Lung (tissue), 11 donors: ENCODE measurements at regions not wholly inside any gene's neighbourhood (a gene's known extent, or its start where the extent isn't known, plus 50 kb on each side); places are given as distances from the start of the nearest gene placed in this dataset.

Source experiments
- ATAC-seq: fragments of 200-7000 bp; cut with Tn5 transposase; one replicate; pipeline ENCODE4 v1.9.1; 2020; ENCODE audit warnings: moderate number of reproducible peaks; ENCODE audit not compliant: insufficient read depth, low FRiP score
- DNase-seq, 3 donors: peaks; one replicate each; pipeline ENCODE4 v3.0.0-alpha.2; 2013 to 2017
- H3K27ac ChIP-seq, 2 donors: one replicate each; pipeline ENCODE4 v1.5.1; 2013; ENCODE audit warnings: mild to moderate bottlenecking in 2 of 2, moderate library complexity in 2 of 2, control low read depth in 1 of 2, inconsistent platforms in 1 of 2, low read depth in 1 of 2, low read length in 1 of 2
- H3K27me3 ChIP-seq, 3 donors: one replicate each; pipeline ENCODE4 v1.5.1; 2013; ENCODE audit warnings: low read length in 2 of 3; ENCODE audit not compliant: control insufficient read depth in 3 of 3, insufficient read depth in 3 of 3
- H3K36me3 ChIP-seq, 4 donors: one replicate each; pipeline ENCODE4 v1.5.1; 2013; ENCODE audit warnings: low read length in 4 of 4, mild to moderate bottlenecking in 1 of 4, moderate library complexity in 1 of 4; ENCODE audit not compliant: control insufficient read depth in 4 of 4, insufficient read depth in 4 of 4
- H3K4me1 ChIP-seq, 5 donors: one replicate each; pipeline ENCODE4 v1.5.1; 2013; ENCODE audit warnings: low read length in 5 of 5, mild to moderate bottlenecking in 2 of 5, moderate library complexity in 1 of 5; ENCODE audit not compliant: control insufficient read depth in 5 of 5, insufficient read depth in 5 of 5
- H3K4me3 ChIP-seq: one replicate; pipeline ENCODE4 v1.5.1; 2013; ENCODE audit warnings: mild to moderate bottlenecking, control low read depth, moderate library complexity
- H3K9ac ChIP-seq, 2 donors: one replicate each; pipeline ENCODE4 v1.5.1; 2013; ENCODE audit warnings: low read length in 2 of 2, control low read depth in 1 of 2; ENCODE audit not compliant: insufficient read depth in 1 of 2
- H3K9me3 ChIP-seq, 4 donors: one replicate each; pipeline ENCODE4 v1.5.1; 2013; ENCODE audit warnings: low read length in 3 of 4, mild to moderate bottlenecking in 1 of 4, moderate library complexity in 1 of 4; ENCODE audit not compliant: control insufficient read depth in 4 of 4, insufficient read depth in 3 of 4
- CTCF ChIP-seq: IDR thresholded peaks from 2 replicates; pipeline ENCODE4 v1.5.1; 2012; ENCODE audit warnings: mild to moderate bottlenecking; ENCODE audit errors: control extremely low read depth, extremely low read depth
- WGBS, 2 donors: extraction: QIAGEN DNeasy Blood & Tissue Kit; methylation state at CpG; one replicate each; pipeline ENCODE4 v1.1.7; 2013; 5-methylcytosine and 5-hydroxymethylcytosine counted together
- donor health status: control.
- donor health status: control.
- donor health status: Bipolar disorder and iron deficiency.
- donor health status: healthy.
- donor health status: DM: yes; HTN: yes; CAD: no.

DNA sequence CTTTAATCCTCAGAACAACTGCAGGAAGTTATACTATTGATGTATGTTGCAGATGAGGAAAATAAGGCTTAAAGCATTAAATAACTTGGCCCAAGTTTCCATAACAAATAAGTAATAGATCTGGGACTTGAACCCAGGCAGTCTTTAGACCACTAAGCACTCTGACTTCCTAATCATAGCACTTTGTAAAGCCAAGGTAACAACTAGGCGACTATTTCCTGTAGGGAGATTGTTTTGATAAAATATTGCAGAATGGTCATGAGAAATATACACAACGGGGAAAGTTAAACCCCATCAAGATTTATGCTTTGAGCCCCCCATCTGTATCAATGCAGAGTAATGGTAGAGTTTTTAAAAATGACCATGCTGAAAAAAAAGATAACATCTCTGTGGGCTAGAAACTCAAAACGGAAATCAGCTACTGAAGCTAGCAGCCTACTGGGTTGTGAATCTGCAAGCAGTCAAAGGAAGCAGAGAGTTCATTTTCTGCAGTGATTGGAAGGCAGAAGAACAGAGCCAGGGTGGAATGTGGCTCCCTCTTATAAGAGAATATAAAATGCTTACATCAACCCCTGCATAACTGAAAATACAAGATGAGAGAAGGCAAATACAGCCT, 111.2 kb upstream of the OLIG2 start:
- TF ChIP-seq CTCF = no peak
- ATAC-seq = no peak

GRCh38 chr21:32915099-32915498, 110.6 kb upstream of the OLIG2 start:
- H3K9me3 ChIP-seq = peaks cover 0 to 6% (median 0%) of the 10 kb centered on the region in 4 donors
- H3K27ac ChIP-seq = no peak overlapping the region
- no peak overlapping the region for H3K9ac ChIP-seq
- no peaks in the 10 kb centered on the region for H3K36me3 ChIP-seq
- 78 to 81% methylated on average over 1 of the region's 1 CpG for WGBS, 2 donors
- H3K4me3 ChIP-seq = no peak overlapping the region
- H3K27me3 ChIP-seq = no peaks in the 10 kb centered on the region
- ATAC-seq (no peak), DNase-seq (no peak)
- H3K4me1 ChIP-seq = peaks cover 0 to 28% (median 0%) of the 10 kb centered on the region in 5 donors
- no peak for TF ChIP-seq CTCF

More for the DNA sequence above, 111.2 kb upstream of the OLIG2 start:
- Histone ChIP-seq H3K9ac (no peak overlapping the region), H3K36me3 (no peaks in the 10 kb centered on the region), H3K27ac (no peak overlapping the region), H3K4me3 (no peak overlapping the region), H3K4me1 (peaks cover 0 to 28% (median 0%) of the 10 kb centered on the region in 5 donors), H3K9me3 (peaks cover 0 to 6% (median 0%) of the 10 kb centered on the region in 4 donors), H3K27me3 (no peaks in the 10 kb centered on the region)
- 19 to 28% methylated on average over 3 of the region's 3 CpGs for WGBS, 2 donors
- DNase-seq = peak in 1 of 3 donors; percentile 28

DNA sequence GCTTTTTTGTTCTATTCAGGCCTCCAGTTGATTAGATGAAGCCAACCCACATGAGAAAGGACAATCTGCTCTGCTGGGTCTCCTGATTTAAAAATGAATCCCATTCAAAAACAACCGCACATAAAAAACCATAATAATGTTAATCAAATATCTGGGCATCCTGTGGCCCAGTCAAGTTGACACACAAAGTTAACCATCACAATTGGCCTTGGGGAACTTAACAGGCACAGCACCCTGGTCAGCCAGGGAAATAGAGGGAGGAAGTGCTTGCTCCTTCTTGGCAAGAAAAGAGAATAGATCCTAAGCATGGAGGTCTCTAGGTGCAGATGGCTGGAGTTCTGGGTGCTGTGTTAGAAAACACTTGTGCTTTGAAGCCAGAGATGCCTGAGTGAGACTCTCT, 109.6 kb upstream of the OLIG2 start:
- ATAC-seq = no peak
- DNase-seq = no peak
- peaks cover 0 to 6% (median 0%) of the 10 kb centered on the region in 4 donors for H3K9me3 ChIP-seq
- no peak for TF ChIP-seq CTCF
- no peaks in the 10 kb centered on the region for H3K36me3 ChIP-seq
- peaks cover 0 to 28% (median 0%) of the 10 kb centered on the region in 5 donors for H3K4me1 ChIP-seq
- H3K27me3 ChIP-seq = no peaks in the 10 kb centered on the region
- no peak overlapping the region for H3K9ac ChIP-seq
- no peak overlapping the region for H3K27ac ChIP-seq
- H3K4me3 ChIP-seq = no peak overlapping the region
- WGBS, 2 donors = 95 to 97% methylated on average over 1 of the region's 1 CpG
